ENCODE measurements at regions not wholly inside any gene's neighbourhood (a gene's known extent, or its start where the extent isn't known, plus 50 kb on each side); places are given as distances from the start of the nearest gene placed in this dataset.
"Not testable (repeated sequence)": the region's sequence is repeated elsewhere in the genome, so short reads cannot be mapped to it uniquely, and the experiment has no call there.

- Histone ChIP-seq H3K27ac (ENCODE audit: insufficient read depth, low read length) (no peak overlapping the region), H3K4me2 (ENCODE audit: low read depth, low read length) (no peak overlapping the region), H3K79me1 (ENCODE audit: low read depth in 1 of 2, low read length in 2 of 2) (no peaks in the 10 kb centered on the region), H2BK120ac (ENCODE audit: low read depth, low read length) (no peak overlapping the region), H3K9me1 (ENCODE audit: insufficient read depth, low read length) (no peaks in the 10 kb centered on the region), H3K14ac (replicated peaks; ENCODE audit: low read depth, low read length) (no peak overlapping the region), H2AK5ac (ENCODE audit: low read depth, low read length) (no peak overlapping the region), H2AFZ (replicated peaks; ENCODE audit: low read length, poor library complexity) (no peak overlapping the region), H2BK5ac (ENCODE audit: low read depth, low read length, poor library complexity, severe bottlenecking) (no peak overlapping the region), H4K20me1 (ENCODE audit: insufficient read depth, low read length) (no peaks in the 10 kb centered on the region), H2AK9ac (replicated peaks; ENCODE audit: low read depth, low read length, poor library complexity) (no peak overlapping the region), H3K27me3 (ENCODE audit: control insufficient read depth, insufficient read depth, low read length) (no peaks in the 10 kb centered on the region), H3K9me3 (ENCODE audit: control insufficient read depth, insufficient read depth, low read length) (peaks cover 6% of the 10 kb centered on the region), H3K36me3 (ENCODE audit: control insufficient read depth, insufficient read depth, low read length) (no peaks in the 10 kb centered on the region), H3K4me3 (ENCODE audit: insufficient read depth, low read depth, low read length) (no peak overlapping the region), H3K23ac (ENCODE audit: low read depth, low read length) (no peak overlapping the region), H2BK15ac (ENCODE audit: low read depth, low read length) (no peak overlapping the region), H3K4ac (ENCODE audit: low read depth, low read length) (no peak overlapping the region), H3K18ac (ENCODE audit: low read depth, low read length) (no peak overlapping the region), H3K56ac (ENCODE audit: extremely low read depth, insufficient read depth, low read length) (no peak overlapping the region), H4K8ac (ENCODE audit: low read depth in 2 of 2, low read length in 2 of 2) (no peak overlapping the region), H4K5ac (ENCODE audit: low read depth, low read length) (no peak overlapping the region), H4K91ac (ENCODE audit: insufficient read depth, low read depth, low read length) (no peak overlapping the region), H3K4me1 (ENCODE audit: control insufficient read depth, insufficient read depth, low read length) (no peaks in the 10 kb centered on the region), H2BK20ac (ENCODE audit: low read depth, low read length) (no peak overlapping the region), H3K9ac (ENCODE audit: low read depth, low read length) (no peak overlapping the region)
- ChIA-PET CTCF (no interaction called here), POLR2A (ENCODE audit: unreplicated experiment) (no interaction called here)
- no peak for ATAC-seq (ENCODE audit: low read depth)
- dilution Hi-C loops (cut with HindIII; ENCODE audit: low sequenced_read_pairs, unreplicated experiment), result no loop called here
- in situ Hi-C loops (cut with MboI; ENCODE audit: low sequenced_read_pairs), result no loop called here
- no TSS peak for BruUV-seq (replicated peaks)
- intact Hi-C loops (cut with micrococcal nuclease), result no loop called here
- DNase-seq, result no peak
- TF ChIP-seq POLR2A (IDR thresholded peaks at IDR 0.05; ENCODE audit: low read depth, low read length) (no peak), BHLHE40 (IDR thresholded peaks at IDR 0.05; ENCODE audit: low read depth, low read length) (no peak), ELK1 (IDR thresholded peaks at IDR 0.05; ENCODE audit: borderline replicate concordance, low read depth, low read length) (no peak)
- no CpG with 5 or more reads among the region's 4 CpGs for WGBS, 2 experiments (ENCODE audit: extremely low coverage in 2 of 2, insufficient read length in 1 of 2)
Measured at GRCh38 chr7:69389216-69389615, 209.1 kb upstream of the AUTS2 start.

- ATAC-seq (ENCODE audit: low read depth); H3K9ac ChIP-seq (ENCODE audit: low read depth, low read length); DNase-seq; intact Hi-C loops (cut with micrococcal nuclease); H3K27ac ChIP-seq (ENCODE audit: insufficient read depth, low read length); H2BK120ac ChIP-seq (ENCODE audit: low read depth, low read length); H3K4me3 ChIP-seq (ENCODE audit: insufficient read depth, low read depth, low read length); H3K79me1 ChIP-seq (ENCODE audit: low read depth in 1 of 2, low read length in 2 of 2); H3K56ac ChIP-seq (ENCODE audit: extremely low read depth, insufficient read depth, low read length); H3K9me1 ChIP-seq (ENCODE audit: insufficient read depth, low read length); H4K91ac ChIP-seq (ENCODE audit: insufficient read depth, low read depth, low read length); H2AK9ac ChIP-seq (replicated peaks; ENCODE audit: low read depth, low read length, poor library complexity); H2AFZ ChIP-seq (replicated peaks; ENCODE audit: low read length, poor library complexity); H2BK5ac ChIP-seq (ENCODE audit: low read depth, low read length, poor library complexity, severe bottlenecking); H3K18ac ChIP-seq (ENCODE audit: low read depth, low read length); H2BK15ac ChIP-seq (ENCODE audit: low read depth, low read length); H3K4me1 ChIP-seq (ENCODE audit: control insufficient read depth, insufficient read depth, low read length); in situ Hi-C loops (cut with MboI; ENCODE audit: low sequenced_read_pairs); dilution Hi-C loops (cut with HindIII; ENCODE audit: low sequenced_read_pairs, unreplicated experiment); POLR2A ChIA-PET (ENCODE audit: unreplicated experiment); H4K20me1 ChIP-seq (ENCODE audit: insufficient read depth, low read length); H2BK20ac ChIP-seq (ENCODE audit: low read depth, low read length); H2AK5ac ChIP-seq (ENCODE audit: low read depth, low read length); BruUV-seq (replicated peaks); H4K5ac ChIP-seq (ENCODE audit: low read depth, low read length); H3K14ac ChIP-seq (replicated peaks; ENCODE audit: low read depth, low read length); H3K27me3 ChIP-seq (ENCODE audit: control insufficient read depth, insufficient read depth, low read length); H4K8ac ChIP-seq (ENCODE audit: low read depth in 2 of 2, low read length in 2 of 2); H3K4me2 ChIP-seq (ENCODE audit: low read depth, low read length); H3K36me3 ChIP-seq (ENCODE audit: control insufficient read depth, insufficient read depth, low read length); H3K23ac ChIP-seq (ENCODE audit: low read depth, low read length); CTCF ChIA-PET; H3K4ac ChIP-seq (ENCODE audit: low read depth, low read length): not testable (repeated sequence)
- peaks cover 11% of the 10 kb centered on the region for H3K9me3 ChIP-seq (ENCODE audit: control insufficient read depth, insufficient read depth, low read length)
- 100% methylated on average over 3 of the region's 30 CpGs; no CpG with 5 or more reads in 1 of the 2 experiments for WGBS, 2 experiments (ENCODE audit: extremely low coverage in 2 of 2, insufficient read length in 1 of 2)
Measured at GRCh38 chr7:69393912-69394311, 204.4 kb upstream of the AUTS2 start.

Measured in IMR-90 (cell line).